Testis (tissue), 2 donors: ENCODE measurements at regions not wholly inside any gene's neighbourhood (a gene's known extent, or its start where the extent isn't known, plus 50 kb on each side); places are given as distances from the start of the nearest gene placed in this dataset.

Experiments used
- DNase-seq: peaks from one replicate; pipeline ENCODE4 v3.0.0-alpha.2; 2019
- H3K27ac ChIP-seq, 2 donors: fragments of 200-600 bp; sonication (generic); one replicate each; pipeline ENCODE4 v1.5.1; 2019
- H3K27me3 ChIP-seq: fragments of 200-600 bp; sonication (generic); one replicate; pipeline ENCODE4 v1.5.1; 2019
- H3K36me3 ChIP-seq: fragments of 200-600 bp; sonication (generic); one replicate; pipeline ENCODE4 v1.5.1; 2017; ENCODE audit warnings: low read depth; ENCODE audit errors: missing control alignments
- H3K4me1 ChIP-seq: fragments of 200-600 bp; sonication (generic); one replicate; pipeline ENCODE4 v1.5.1; 2019
- H3K4me3 ChIP-seq, 2 donors: fragments of 200-600 bp; sonication (generic); one replicate each; pipeline ENCODE4 v1.5.1; 2017 to 2019
- H3K9me3 ChIP-seq: fragments of 200-600 bp; sonication (generic); one replicate; pipeline ENCODE4 v1.5.1; 2017
- POLR2A ChIP-seq: fragments of 450-650 bp; IDR thresholded peaks from one replicate; pipeline ENCODE4 v1.6.1; 2017; ENCODE audit warnings: antibody characterized with exemption, mild to moderate bottlenecking, moderate library complexity
- WGBS, 2 donors: methylation state at CpG; one replicate each; pipeline ENCODE4 v1.1.5; 2018; 5-methylcytosine and 5-hydroxymethylcytosine counted together
- intact Hi-C: fragments of 100-400 bp; cut with DNase I; formaldehyde crosslinking; loops from one replicate; pipeline ENCODE4 v1.15.1; 2023; ENCODE audit warnings: low total_unique reads
- TF ChIP-seq, protein P1 (sequence below), 3 experiments: fragments of 450-650 bp in 2 of 3; fragments of 200-600 bp in 1 of 3; sonication (generic) in 1 of 3; IDR thresholded peaks; one replicate each; pipeline ENCODE4 v1.5.1; 2016 to 2019; ENCODE audit warnings: antibody characterized with exemption in 3 of 3, mild to moderate bottlenecking in 2 of 3, moderate library complexity in 1 of 3

- intact Hi-C loops, result no loop called here
Measured at GRCh38 chr19:28864024-28864503, 348.9 kb downstream of the UQCRFS1 start.

GRCh38 chr19:28862238-28862637 lies 350.7 kb downstream of the UQCRFS1 start:
- Histone ChIP-seq H3K4me3 (no peak overlapping the region), H3K4me1 (peaks cover 3% of the 10 kb centered on the region), H3K27ac (no peak overlapping the region), H3K9me3 (no peaks in the 10 kb centered on the region), H3K36me3 (no peaks in the 10 kb centered on the region), H3K27me3 (no peaks in the 10 kb centered on the region)
- TF ChIP-seq, protein P1, sequence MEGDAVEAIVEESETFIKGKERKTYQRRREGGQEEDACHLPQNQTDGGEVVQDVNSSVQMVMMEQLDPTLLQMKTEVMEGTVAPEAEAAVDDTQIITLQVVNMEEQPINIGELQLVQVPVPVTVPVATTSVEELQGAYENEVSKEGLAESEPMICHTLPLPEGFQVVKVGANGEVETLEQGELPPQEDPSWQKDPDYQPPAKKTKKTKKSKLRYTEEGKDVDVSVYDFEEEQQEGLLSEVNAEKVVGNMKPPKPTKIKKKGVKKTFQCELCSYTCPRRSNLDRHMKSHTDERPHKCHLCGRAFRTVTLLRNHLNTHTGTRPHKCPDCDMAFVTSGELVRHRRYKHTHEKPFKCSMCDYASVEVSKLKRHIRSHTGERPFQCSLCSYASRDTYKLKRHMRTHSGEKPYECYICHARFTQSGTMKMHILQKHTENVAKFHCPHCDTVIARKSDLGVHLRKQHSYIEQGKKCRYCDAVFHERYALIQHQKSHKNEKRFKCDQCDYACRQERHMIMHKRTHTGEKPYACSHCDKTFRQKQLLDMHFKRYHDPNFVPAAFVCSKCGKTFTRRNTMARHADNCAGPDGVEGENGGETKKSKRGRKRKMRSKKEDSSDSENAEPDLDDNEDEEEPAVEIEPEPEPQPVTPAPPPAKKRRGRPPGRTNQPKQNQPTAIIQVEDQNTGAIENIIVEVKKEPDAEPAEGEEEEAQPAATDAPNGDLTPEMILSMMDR (IDR thresholded peaks at IDR 0.05), result no peak
- TF ChIP-seq POLR2A, result no peak
- no peak for DNase-seq
- WGBS, 2 donors, result 62 to 67% methylated on average over 3 of the region's 3 CpGs
- intact Hi-C loops, result no loop called here

More at GRCh38 chr19:28864024-28864503, 348.9 kb downstream of the UQCRFS1 start:
- no peak overlapping the region for H3K27ac ChIP-seq
- no peaks in the 10 kb centered on the region for H3K27me3 ChIP-seq
- no peaks in the 10 kb centered on the region for H3K9me3 ChIP-seq
- H3K4me1 ChIP-seq, result peaks cover 3% of the 10 kb centered on the region
- no peak for TF ChIP-seq POLR2A
- TF ChIP-seq, protein P1 (IDR thresholded peaks at IDR 0.05), result no peak
- H3K36me3 ChIP-seq, result no peaks in the 10 kb centered on the region
- H3K4me3 ChIP-seq, result no peak overlapping the region
- 35 to 58% methylated on average over 3 to 8 of the region's 8 CpGs for WGBS, 2 donors
- DNase-seq, result no peak

DNA sequence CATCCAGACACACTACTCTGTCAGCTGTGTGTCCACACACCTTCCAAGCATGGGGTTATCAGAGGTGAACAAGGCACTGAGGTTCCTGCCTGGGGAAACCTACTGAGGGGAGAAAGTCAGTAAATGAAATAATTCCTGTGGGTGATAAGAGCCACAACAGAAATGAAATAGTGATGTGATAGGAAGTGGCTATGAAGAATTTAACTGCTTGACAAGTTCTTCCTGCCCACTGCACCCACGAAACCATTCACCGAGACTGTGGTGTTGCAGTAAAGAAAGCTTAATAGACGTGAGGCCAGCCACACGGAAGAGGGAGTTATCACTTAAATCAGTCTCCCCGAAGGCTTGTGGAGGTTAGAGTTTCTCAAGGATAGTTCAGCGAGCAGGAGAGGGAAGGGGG lies 353.1 kb downstream of the UQCRFS1 start:
- no peak for DNase-seq
- TF ChIP-seq POLR2A, result no peak
- TF ChIP-seq, protein P1 (IDR thresholded peaks at IDR 0.05), result no peak
- intact Hi-C loops, result no loop called here

GRCh38 chr19:28858933-28859332 lies 354.0 kb downstream of the UQCRFS1 start:
- WGBS, 2 donors, result 58 to 74% methylated on average over 1 of the region's 1 CpG
- H3K9me3 ChIP-seq, result no peaks in the 10 kb centered on the region
- no peak for DNase-seq
- no peaks in the 10 kb centered on the region for H3K4me1 ChIP-seq
- H3K27ac ChIP-seq, result no peak overlapping the region
- no peak for TF ChIP-seq POLR2A
- TF ChIP-seq, protein P1 (IDR thresholded peaks at IDR 0.05), result no peak
- no peaks in the 10 kb centered on the region for H3K36me3 ChIP-seq
- intact Hi-C loops, result no loop called here
- H3K27me3 ChIP-seq, result no peaks in the 10 kb centered on the region
- H3K4me3 ChIP-seq, result no peak overlapping the region

More for the DNA sequence above, 353.1 kb downstream of the UQCRFS1 start:
- H3K4me3 ChIP-seq, result no peak overlapping the region
- WGBS, 2 donors, result 65 to 70% methylated on average over 6 of the region's 6 CpGs
- H3K4me1 ChIP-seq, result no peaks in the 10 kb centered on the region
- no peaks in the 10 kb centered on the region for H3K27me3 ChIP-seq
- no peak overlapping the region for H3K27ac ChIP-seq
- H3K36me3 ChIP-seq, result no peaks in the 10 kb centered on the region
- no peaks in the 10 kb centered on the region for H3K9me3 ChIP-seq

DNA sequence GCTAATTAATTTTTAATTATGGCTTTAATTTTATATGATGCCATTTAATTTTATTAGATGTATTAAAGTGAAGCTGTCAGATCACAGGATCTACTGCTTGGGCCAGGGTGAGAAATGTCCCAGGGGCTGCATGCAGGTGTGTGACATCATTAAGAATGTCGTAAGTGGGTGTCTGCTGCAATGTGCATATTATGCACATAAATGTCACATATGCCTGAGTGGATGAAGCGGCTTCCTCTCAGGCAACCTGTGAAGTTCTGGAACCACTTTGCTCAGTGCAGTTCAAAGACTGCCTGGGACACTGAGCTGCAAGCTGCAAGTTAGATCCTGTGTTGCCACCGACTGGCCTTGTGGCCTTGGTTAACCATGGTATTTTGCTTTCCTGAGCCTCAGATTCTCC lies 355.0 kb downstream of the UQCRFS1 start:
- WGBS, 2 donors, result 78 to 81% methylated on average over 3 of the region's 3 CpGs
- Histone ChIP-seq H3K36me3 (no peaks in the 10 kb centered on the region), H3K4me1 (no peaks in the 10 kb centered on the region)

More for the DNA sequence above, 355.0 kb downstream of the UQCRFS1 start:
- TF ChIP-seq, protein P1 (IDR thresholded peaks at IDR 0.05), result no peak
- TF ChIP-seq POLR2A, result no peak
- Histone ChIP-seq H3K9me3 (no peaks in the 10 kb centered on the region), H3K27me3 (no peaks in the 10 kb centered on the region), H3K27ac (no peak overlapping the region), H3K4me3 (no peak overlapping the region)
- intact Hi-C loops, result no loop called here
- DNase-seq, result no peak
